GM10266 (cell line): ENCODE measurements at regions not wholly inside any gene's neighbourhood (a gene's known extent, or its start where the extent isn't known, plus 50 kb on each side); places are given as distances from the start of the nearest gene placed in this dataset.

Experiments
- DNase-seq: peaks from one replicate; pipeline ENCODE4 v3.0.0; 2012; ENCODE audit errors: extremely low spot score
- CTCF ChIP-seq: IDR thresholded peaks from 2 replicates; pipeline ENCODE4 v1.5.1; 2012; ENCODE audit warnings: mild to moderate bottlenecking, low read depth; ENCODE audit not compliant: control insufficient read depth, insufficient read depth; ENCODE audit errors: missing control alignments

GRCh38 chr12:78792052-78792698 is 72.4 kb upstream of the SYT1 start:
- DNase-seq: no peak
- TF ChIP-seq CTCF: no peak

- TF ChIP-seq CTCF: no peak
- DNase-seq: no peak
Observed at GRCh38 chr12:78793491-78793890, 71.1 kb upstream of the SYT1 start.

GRCh38 chr12:78793982-78794381 is 70.6 kb upstream of the SYT1 start:
- TF ChIP-seq CTCF: no peak
- no peak for DNase-seq

- no peak for DNase-seq
- TF ChIP-seq CTCF: no peak
Observed at GRCh38 chr12:78795934-78796445, 68.6 kb upstream of the SYT1 start.

DNA sequence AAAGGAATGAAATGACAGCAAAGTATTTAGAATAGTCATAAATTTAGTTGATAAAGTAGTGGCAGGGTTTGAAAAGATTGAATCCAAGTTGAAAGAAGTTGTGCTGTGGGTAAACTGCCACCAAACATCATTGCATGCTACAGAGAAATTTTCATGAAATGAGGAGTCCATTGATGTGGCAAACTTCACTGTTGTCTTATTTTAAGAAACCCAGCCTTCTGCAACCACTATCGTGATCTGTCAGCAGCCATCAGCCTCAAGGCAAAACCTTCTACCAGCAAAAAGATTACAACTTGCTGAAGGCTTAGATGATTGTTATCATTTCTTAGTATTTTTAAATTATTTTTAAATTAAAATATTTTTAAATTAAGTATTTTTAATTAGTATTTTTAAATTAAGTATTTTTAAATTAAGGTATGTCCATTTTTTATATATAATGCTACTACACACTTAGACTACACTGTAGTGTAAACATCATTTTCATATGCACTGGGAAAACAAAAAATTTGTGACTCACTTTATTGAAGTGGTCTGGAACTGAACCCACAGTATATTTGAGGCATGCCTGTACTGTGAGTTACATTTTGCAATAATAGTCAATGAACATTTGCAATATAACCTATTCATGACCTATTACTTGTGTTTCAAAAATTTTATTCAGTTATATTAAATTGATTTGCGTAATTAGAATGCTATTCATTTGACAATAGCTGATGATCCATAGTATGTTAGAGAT is 67.2 kb upstream of the SYT1 start:
- no peak for TF ChIP-seq CTCF
- no peak for DNase-seq

DNA sequence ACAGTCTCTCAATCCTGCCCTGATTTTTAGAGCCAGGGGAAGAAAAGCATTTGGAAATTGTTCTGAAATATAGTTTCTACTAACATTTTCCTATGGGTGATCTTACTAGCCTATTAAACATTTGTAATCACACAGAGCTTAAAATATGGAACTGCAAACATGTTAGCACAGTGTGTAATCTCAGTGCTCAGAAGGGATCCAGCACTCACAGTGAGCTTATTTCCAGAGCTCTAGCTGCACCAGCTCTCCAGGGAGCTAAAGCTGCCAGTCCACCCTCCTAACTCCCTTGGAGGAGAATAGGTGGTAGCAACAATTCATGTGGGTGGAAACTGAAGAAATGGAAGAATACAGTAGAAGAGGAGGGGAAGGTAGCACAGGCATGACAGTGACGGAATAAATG is 64.9 kb upstream of the SYT1 start:
- no peak for DNase-seq
- TF ChIP-seq CTCF: no peak

DNA sequence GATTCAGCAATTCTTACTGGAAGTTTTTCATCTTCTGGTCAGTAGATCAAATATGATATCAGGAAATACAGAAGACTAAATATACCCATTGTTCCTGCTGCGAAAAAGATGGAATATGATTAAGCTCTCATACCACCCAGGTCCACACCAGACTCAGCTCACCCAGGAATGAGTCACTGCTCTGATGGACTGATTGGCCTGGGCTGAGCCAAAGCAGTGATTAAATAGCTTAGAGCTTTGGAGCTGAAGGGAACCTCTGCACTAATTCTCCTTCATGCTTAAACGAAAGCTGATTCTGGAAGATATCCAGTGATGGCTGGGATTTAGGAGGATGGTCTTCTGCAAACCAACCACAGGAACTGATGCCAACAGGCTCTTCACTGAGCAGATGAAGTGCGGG is 62.0 kb upstream of the SYT1 start:
- DNase-seq: no peak
- no peak for TF ChIP-seq CTCF
